GM12878 (cell line): ENCODE measurements at regions not wholly inside any gene's neighbourhood (a gene's known extent, or its start where the extent isn't known, plus 50 kb on each side); places are given as distances from the start of the nearest gene placed in this dataset.

Source experiments
- ATAC-seq: fragments of 200-7000 bp; cut with Tn5 transposase; 3 replicates; pipeline ENCODE4 v1.9.1; 2020; ENCODE audit warnings: mild to moderate bottlenecking, moderate library complexity
- BruUV-seq: library from RNA; stranded (reverse); fragments of 400-500 nt; replicated peaks from 2 replicates; lab custom pipeline; 2021; lab: Mats Ljungman, UMichigan
- CTCF ChIA-PET: fragments of 300-600 bp; sonication (Branson Sonifier 250); formaldehyde crosslinking; extraction: SDS; loops from one replicate; lab custom pipeline; 2021; ENCODE audit warnings: inconsistent platforms; lab: Yijun Ruan, JAX
- POLR2A ChIA-PET: fragments of 350-600 bp; formaldehyde crosslinking; extraction: SDS; loops from one replicate; lab custom pipeline; 2021; ENCODE audit warnings: inconsistent platforms; lab: Charles Lee
- RAD21 ChIA-PET: fragments of 300-600 bp; sonication (Branson Sonifier 250); formaldehyde crosslinking; loops from one replicate; lab custom pipeline; 2023; ENCODE audit warnings: antibody characterized with exemption; ENCODE audit not compliant: unreplicated experiment; lab: Charles Lee
- SMC1A ChIA-PET: fragments of 300-600 bp; sonication (Branson Sonifier 250); formaldehyde crosslinking; loops from one replicate; lab custom pipeline; 2023; ENCODE audit not compliant: unreplicated experiment, uncharacterized antibody; lab: Charles Lee
- DNase-seq: peaks from one replicate; pipeline ENCODE4 v3.0.0-alpha.2; 2011; ENCODE audit warnings: low read depth, low spot score
- FAIRE-seq: peaks from 3 replicates; lab custom pipeline; 2011; peaks lifted over from hg19 to GRCh38; lab: Jason Lieb, UNC
- H2AFZ ChIP-seq: 2 replicates; pipeline ENCODE4 v1.6.0; 2011; ENCODE audit warnings: low read depth, low read length, control low read depth; ENCODE audit not compliant: control insufficient read depth
- H3K27ac ChIP-seq: 2 replicates; pipeline ENCODE4 v1.5.1; 2011; ENCODE audit warnings: control low read depth; ENCODE audit not compliant: control insufficient read depth, insufficient read depth
- H3K27me3 ChIP-seq, 2 experiments: replicated peaks in 1 of 2; 2 replicates each; pipeline versions ENCODE4 v1.6.0 to v1.6.1; 2011; ENCODE audit warnings: low read length in 1 of 2; ENCODE audit not compliant: control insufficient read depth in 2 of 2, insufficient read depth in 2 of 2
- H3K36me3 ChIP-seq, 2 experiments: 2 replicates each; pipeline ENCODE4 v1.5.1; 2011; ENCODE audit warnings: low read length in 1 of 2; ENCODE audit not compliant: control insufficient read depth in 2 of 2, insufficient read depth in 2 of 2
- H3K4me1 ChIP-seq: 2 replicates; pipeline ENCODE4 v1.6.1; 2011; ENCODE audit warnings: mild to moderate bottlenecking, low read length, moderate library complexity, mixed read lengths; ENCODE audit not compliant: control insufficient read depth, insufficient read depth
- H3K4me2 ChIP-seq: 2 replicates; pipeline ENCODE4 v1.6.0; 2011; ENCODE audit warnings: control low read depth; ENCODE audit not compliant: control insufficient read depth, insufficient read depth
- H3K4me3 ChIP-seq: fragments of 200-600 bp; sonication (generic); 2 replicates; pipeline ENCODE4 v1.5.1; 2016
- H3K79me2 ChIP-seq: 2 replicates; pipeline ENCODE4 v1.6.0; 2011; ENCODE audit warnings: low read length; ENCODE audit not compliant: control insufficient read depth, insufficient read depth
- H3K9ac ChIP-seq: 2 replicates; pipeline ENCODE4 v1.8.0; 2011; ENCODE audit warnings: low read length, control low read depth, mixed read lengths; ENCODE audit not compliant: control insufficient read depth, insufficient read depth
- H3K9me3 ChIP-seq: replicated peaks from 3 replicates; pipeline ENCODE4 v1.5.1; 2011; ENCODE audit warnings: mild to moderate bottlenecking, low read length; ENCODE audit not compliant: control insufficient read depth, insufficient read depth
- H4K20me1 ChIP-seq: 2 replicates; pipeline ENCODE4 v1.6.0; 2011; ENCODE audit not compliant: control insufficient read depth, insufficient read depth
- ATF2 ChIP-seq: IDR thresholded peaks from 2 replicates; pipeline ENCODE4 v1.6.1; 2012; ENCODE audit warnings: low read length, inconsistent platforms
- CHD4 ChIP-seq: fragments of 200-600 bp; sonication (generic); IDR thresholded peaks from 2 replicates; pipeline ENCODE4 v1.6.1; 2016; ENCODE audit warnings: mild to moderate bottlenecking
- ETV6 ChIP-seq, 2 experiments: fragments of 450-650 bp in 1 of 2; IDR thresholded peaks in 1 of 2; conservative IDR thresholded peaks in 1 of 2; 2 replicates each; pipeline ENCODE4 v1.6.1; 2014; ENCODE audit warnings: antibody characterized with exemption in 1 of 2, borderline replicate concordance in 1 of 2, low read depth in 1 of 2, mild to moderate bottlenecking in 1 of 2, moderate library complexity in 1 of 2
- PML ChIP-seq: IDR thresholded peaks from 2 replicates; pipeline ENCODE4 v1.6.1; 2012; ENCODE audit warnings: low read length, inconsistent platforms
- PRDM15 ChIP-seq: fragments of 450-650 bp; formaldehyde crosslinking; IDR thresholded peaks from 2 replicates; pipeline ENCODE4 v1.4.0; 2020; ENCODE audit warnings: mild to moderate bottlenecking, moderate library complexity
- RELB ChIP-seq: fragments of 450-650 bp; IDR thresholded peaks from 2 replicates; pipeline ENCODE4 v1.6.1; 2017; ENCODE audit warnings: low read depth, mild to moderate bottlenecking, moderate library complexity
- YBX1 ChIP-seq: fragments of 450-650 bp; IDR thresholded peaks from 2 replicates; pipeline ENCODE4 v1.6.1; 2016; ENCODE audit warnings: antibody characterized with exemption
- ZNF24 ChIP-seq: fragments of 450-650 bp; IDR thresholded peaks from 2 replicates; pipeline ENCODE4 v1.6.1; 2017; ENCODE audit warnings: antibody characterized with exemption, mild to moderate bottlenecking
- ZNF274 ChIP-seq: IDR thresholded peaks from one replicate; pipeline ENCODE4 v1.8.0; 2011; ENCODE audit not compliant: insufficient read length, insufficient read depth
- WGBS: methylation state at CpG from one replicate; pipeline ENCODE4 v1.1.6; 2016; ENCODE audit warnings: low lambda C conversion rate; ENCODE audit not compliant: insufficient replicate concordance, insufficient coverage; ENCODE audit errors: missing lambda C conversion rate; 5-methylcytosine and 5-hydroxymethylcytosine counted together
- in situ Hi-C: fragments of 300-500 bp; cut with MboI; formaldehyde crosslinking; loops from 9 replicates; pipeline ENCODE4 v1.14.3; 2018; ENCODE audit warnings: mixed read lengths
- intact Hi-C: fragments of 100-400 bp; cut with micrococcal nuclease; formaldehyde crosslinking; loops from one replicate; pipeline ENCODE4 v1.14.2; 2022; ENCODE audit not compliant: unreplicated experiment

- no peak for ATAC-seq
- SMC1A ChIA-PET, result no interaction called here
- FAIRE-seq, result no peak
- intact Hi-C loops, result no loop called here
- H3K4me2 ChIP-seq, result no peak overlapping the region
- RAD21 ChIA-PET, result no interaction called here
- no peaks in the 10 kb centered on the region for H3K27me3 ChIP-seq
- H3K27ac ChIP-seq, result no peak overlapping the region
- no peaks in the 10 kb centered on the region for H3K4me1 ChIP-seq
- no peak overlapping the region for H2AFZ ChIP-seq
- no peak overlapping the region for H3K9ac ChIP-seq
- WGBS, result 55% methylated on average over 8 of the region's 8 CpGs
- POLR2A ChIA-PET, result no interaction called here
- no peaks in the 10 kb centered on the region for H3K79me2 ChIP-seq
- H4K20me1 ChIP-seq, result no peaks in the 10 kb centered on the region
- BruUV-seq, result no TSS peak
- no peaks in the 10 kb centered on the region for H3K9me3 ChIP-seq
- in situ Hi-C loops, result no loop called here
- no peak overlapping the region for H3K4me3 ChIP-seq
- no peaks in the 10 kb centered on the region for H3K36me3 ChIP-seq
- CTCF ChIA-PET, result no interaction called here
- no peak for TF ChIP-seq YBX1
- TF ChIP-seq ZNF274, result no peak
- no peak for TF ChIP-seq ZNF24
- TF ChIP-seq CHD4, result no peak
- TF ChIP-seq PML, result no peak
- DNase-seq, result no peak
These were observed 118.9 kb downstream of the DACT2 start for GRCh38 chr6:168200571-168201134.

DNA sequence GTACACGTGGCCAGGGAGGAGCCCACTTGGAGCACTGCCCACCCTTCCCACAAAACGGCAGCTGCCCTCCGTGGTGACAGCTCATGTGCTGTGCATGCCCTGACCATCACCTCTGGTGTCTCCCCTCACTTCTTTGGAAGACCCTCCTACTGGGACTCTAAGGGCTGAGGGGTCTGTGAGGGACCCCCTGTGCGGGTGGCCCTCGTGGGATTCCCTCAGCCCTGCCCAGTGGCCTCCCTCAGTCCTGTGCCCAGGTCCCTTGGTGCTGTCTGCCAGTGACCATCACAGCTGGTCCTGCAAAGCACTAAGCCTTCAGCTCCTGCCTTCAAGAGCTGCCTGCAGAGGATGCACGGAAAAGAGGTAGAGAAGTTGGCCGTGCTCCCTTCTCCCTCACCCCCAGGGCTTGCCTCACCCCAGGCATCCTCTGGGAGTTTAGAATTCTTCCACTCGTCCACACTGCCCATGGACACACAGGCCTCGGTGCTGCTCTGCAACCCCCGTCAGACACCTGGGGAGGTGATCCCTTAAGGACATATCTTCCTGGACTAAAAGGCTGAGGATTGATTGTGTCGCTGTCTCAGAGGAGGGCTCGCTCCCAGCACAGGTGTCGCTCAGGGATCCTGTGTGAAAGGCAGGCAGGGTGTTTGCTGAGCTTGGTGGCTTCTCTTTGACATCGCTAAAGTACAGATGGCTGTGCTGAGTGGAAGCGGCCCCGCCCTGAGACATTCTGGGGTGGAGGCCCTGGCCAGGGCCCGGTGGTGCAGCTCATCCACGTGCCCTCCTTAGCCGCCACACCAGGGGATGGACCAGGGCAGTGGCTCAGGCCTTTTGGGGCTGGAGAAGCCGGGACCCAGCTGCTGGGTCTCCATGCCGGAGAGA lies 119.5 kb upstream of the FRMD1 start:
- Histone ChIP-seq H3K9ac (no peak overlapping the region), H3K9me3 (no peaks in the 10 kb centered on the region), H3K36me3 (no peaks in the 10 kb centered on the region), H4K20me1 (no peaks in the 10 kb centered on the region), H3K27me3 (no peaks in the 10 kb centered on the region), H2AFZ (no peak overlapping the region), H3K4me3 (no peak overlapping the region), H3K4me1 (no peaks in the 10 kb centered on the region), H3K4me2 (no peak overlapping the region), H3K27ac (no peak overlapping the region), H3K79me2 (no peaks in the 10 kb centered on the region)
- BruUV-seq, result no TSS peak
- no peak for FAIRE-seq
- ATAC-seq, result no peak
- RAD21 ChIA-PET, result no interaction called here
- in situ Hi-C loops, result no loop called here
- no peak for DNase-seq
- 23% methylated on average over 21 of the region's 21 CpGs for WGBS
- CTCF ChIA-PET, result no interaction called here
- intact Hi-C loops, result no loop called here
- POLR2A ChIA-PET, result no interaction called here
- SMC1A ChIA-PET, result no interaction called here
- TF ChIP-seq ATF2, result no peak
- no peak for TF ChIP-seq RELB
- no peak for TF ChIP-seq ETV6 (conservative IDR thresholded peaks at IDR 0.05 in 1 of 2, IDR thresholded peaks at IDR 0.05 in 1 of 2; ENCODE audit: borderline replicate concordance in 1 of 2, low read depth in 1 of 2)
- TF ChIP-seq PRDM15 (CRISPR knock-in tag), result no peak
